WTC11 (cell line): ENCODE measurements at regions not wholly inside any gene's neighbourhood (a gene's known extent, or its start where the extent isn't known, plus 50 kb on each side); places are given as distances from the start of the nearest gene placed in this dataset.

Experiments
- ATAC-seq: fragments of 200-7000 bp; cut with Tn5 transposase; 2 replicates; pipeline ENCODE4 v1.10.0; 2021; ENCODE audit warnings: mild to moderate bottlenecking, moderate library complexity
- CTCF ChIA-PET: fragments of 300-600 bp; sonication (Branson Sonifier 250); formaldehyde crosslinking; loops from one replicate; lab custom pipeline; 2021; ENCODE audit warnings: antibody characterized with exemption; lab: Charles Lee
- POLR2A ChIA-PET: fragments of 350-600 bp; sonication (Branson Sonifier 250); formaldehyde crosslinking; loops from one replicate; lab custom pipeline; 2021; ENCODE audit warnings: antibody characterized with exemption; lab: Charles Lee
- DNase-seq: peaks from one replicate; pipeline ENCODE4 v3.0.0; 2021; ENCODE audit warnings: low spot score
- H3K27ac Mint-ChIP-seq: 2 replicates; pipeline ENCODE4 v1.8.0; 2021; ENCODE audit warnings: mixed read lengths
- H3K27me3 Mint-ChIP-seq: 2 replicates; pipeline ENCODE4 v1.8.0; 2021; ENCODE audit warnings: low read depth, mild to moderate bottlenecking, moderate library complexity, mixed read lengths
- H3K36me3 Mint-ChIP-seq: 2 replicates; pipeline ENCODE4 v1.8.0; 2021; ENCODE audit warnings: mixed read lengths
- H3K4me1 Mint-ChIP-seq: 2 replicates; pipeline ENCODE4 v1.8.0; 2022; ENCODE audit warnings: mixed read lengths
- H3K4me3 Mint-ChIP-seq: 2 replicates; pipeline ENCODE4 v1.8.0; 2021; ENCODE audit warnings: mild to moderate bottlenecking, moderate library complexity, mixed read lengths
- H3K9me3 Mint-ChIP-seq: 2 replicates; pipeline ENCODE4 v1.8.0; 2021; ENCODE audit warnings: mixed read lengths
- AFF4 ChIP-seq: sonication (generic); formaldehyde crosslinking; IDR thresholded peaks from 2 replicates; pipeline ENCODE4 v1.8.1; 2023; ENCODE audit warnings: mild to moderate bottlenecking, missing genetic modification reagents, borderline replicate concordance
- AR ChIP-seq: fragments of 250-450 bp; sonication (Bioruptor Pico); IDR thresholded peaks from 2 replicates; pipeline ENCODE4 v1.9.0; 2021; ENCODE audit warnings: mild to moderate bottlenecking
- CBFB ChIP-seq: sonication (generic); formaldehyde crosslinking; IDR thresholded peaks from 2 replicates; pipeline ENCODE4 v1.8.1; 2022; ENCODE audit warnings: mild to moderate bottlenecking, low read depth, missing genetic modification reagents
- IRF2 ChIP-seq: sonication (generic); formaldehyde crosslinking; IDR thresholded peaks from 2 replicates; pipeline ENCODE4 v1.8.0; 2022; ENCODE audit warnings: low read depth, missing genetic modification reagents, borderline replicate concordance
- PRDM15 ChIP-seq: sonication (generic); formaldehyde crosslinking; IDR thresholded peaks from 2 replicates; pipeline ENCODE4 v1.8.0; 2022; ENCODE audit warnings: missing genetic modification reagents
- RORB ChIP-seq: fragments of 250-450 bp; sonication (Bioruptor Pico); IDR thresholded peaks from 2 replicates; pipeline ENCODE4 v1.9.0; 2021; ENCODE audit warnings: mild to moderate bottlenecking
- SP1 ChIP-seq: sonication (generic); formaldehyde crosslinking; conservative IDR thresholded peaks from 2 replicates; pipeline ENCODE4 v1.8.1; 2022; ENCODE audit warnings: missing genetic modification reagents
- ZNF138 ChIP-seq: sonication (generic); formaldehyde crosslinking; conservative IDR thresholded peaks from 2 replicates; pipeline ENCODE4 v1.8.1; 2022; ENCODE audit warnings: mild to moderate bottlenecking, moderate library complexity, missing genetic modification reagents
- ZNF532 ChIP-seq: fragments of 250-450 bp; sonication (Bioruptor Pico); IDR thresholded peaks from 2 replicates; pipeline ENCODE4 v1.9.0; 2021; ENCODE audit warnings: mild to moderate bottlenecking, borderline replicate concordance
- ZSCAN18 ChIP-seq: fragments of 250-450 bp; sonication (Bioruptor Pico); IDR thresholded peaks from 2 replicates; pipeline ENCODE4 v2.1.2; 2022; ENCODE audit warnings: mild to moderate bottlenecking, moderate library complexity

DNA sequence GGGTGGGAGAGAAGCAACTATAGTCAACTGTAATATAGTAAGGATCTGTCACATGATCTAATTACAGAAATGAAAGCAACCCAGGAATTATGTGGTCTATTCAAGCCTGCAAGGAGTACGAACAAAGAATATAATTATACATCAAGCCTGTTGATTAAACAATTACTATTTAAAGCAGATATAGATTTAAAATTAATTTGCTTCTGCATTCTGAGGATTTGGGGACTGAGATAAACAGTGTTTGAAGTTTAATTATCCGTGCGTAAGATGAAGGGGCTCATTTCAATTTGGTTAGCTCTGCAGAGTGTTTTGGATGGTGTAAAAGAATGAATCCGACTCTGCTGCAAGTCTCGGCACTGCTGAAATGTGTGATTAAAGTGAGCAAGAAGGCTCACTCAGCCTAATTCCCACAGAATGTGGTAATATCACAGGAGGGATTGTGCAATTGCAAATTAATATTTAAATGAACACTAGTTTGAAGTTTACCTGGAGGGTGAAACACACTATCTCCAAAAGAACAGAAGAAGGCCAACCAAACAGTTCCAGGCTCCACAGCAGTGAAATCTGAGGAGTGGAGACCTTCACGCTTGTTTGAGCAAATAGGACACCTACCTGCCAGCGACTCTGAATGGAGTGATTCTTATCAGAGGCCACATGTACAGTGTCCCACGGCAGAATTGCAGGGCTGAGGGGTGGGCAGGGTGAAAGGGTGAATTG is 420.6 kb upstream of the SLC30A5 start:
- no peak overlapping the region for H3K4me3 Mint-ChIP-seq
- H3K4me1 Mint-ChIP-seq: peaks cover 33% of the 10 kb centered on the region

More for the DNA sequence above, 420.6 kb upstream of the SLC30A5 start:
- H3K36me3 Mint-ChIP-seq: no peaks in the 10 kb centered on the region
- peaks cover 3% of the 10 kb centered on the region; the same call in 1 of the 2 replicates for H3K9me3 Mint-ChIP-seq
- TF ChIP-seq AFF4 (CRISPR knock-in tag) (no peak), SP1 (CRISPR knock-in tag) (no peak), ZNF138 (no peak), CBFB (CRISPR knock-in tag) (no peak), RORB (CRISPR knock-in tag) (no peak), AR (CRISPR knock-in tag) (no peak), ZNF532 (CRISPR knock-in tag) (no peak), IRF2 (no peak), PRDM15 (no peak), ZSCAN18 (no peak)
- H3K27me3 Mint-ChIP-seq: no peaks in the 10 kb centered on the region
- CTCF ChIA-PET: no interaction called here
- DNase-seq (no peak), ATAC-seq (no peak)
- POLR2A ChIA-PET: no interaction called here
- no peak overlapping the region for H3K27ac Mint-ChIP-seq
